ENCODE measurements at regions not wholly inside any gene's neighbourhood (a gene's known extent, or its start where the extent isn't known, plus 50 kb on each side); places are given as distances from the start of the nearest gene placed in this dataset.

DNA sequence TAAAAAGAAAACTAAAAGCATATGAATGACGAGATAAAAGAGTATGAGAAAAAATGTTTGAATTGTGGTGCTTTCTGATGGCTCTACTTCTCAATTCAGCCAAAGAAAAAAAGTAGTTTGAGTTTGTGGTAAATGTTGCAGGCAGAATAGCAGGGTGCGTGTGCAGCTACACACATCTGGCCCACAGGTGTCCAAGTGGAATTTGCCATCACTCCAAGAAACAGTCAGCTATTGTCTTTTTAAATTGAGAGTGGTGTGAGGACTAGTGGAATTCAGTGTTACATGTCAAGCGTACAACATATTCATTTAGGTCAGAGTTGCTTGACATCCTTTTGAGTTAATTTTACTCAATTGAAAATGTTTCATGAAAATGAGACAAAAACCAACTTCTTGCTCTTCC is 424.8 kb upstream of the MAD2L1 start:
- TF ChIP-seq, protein P1, sequence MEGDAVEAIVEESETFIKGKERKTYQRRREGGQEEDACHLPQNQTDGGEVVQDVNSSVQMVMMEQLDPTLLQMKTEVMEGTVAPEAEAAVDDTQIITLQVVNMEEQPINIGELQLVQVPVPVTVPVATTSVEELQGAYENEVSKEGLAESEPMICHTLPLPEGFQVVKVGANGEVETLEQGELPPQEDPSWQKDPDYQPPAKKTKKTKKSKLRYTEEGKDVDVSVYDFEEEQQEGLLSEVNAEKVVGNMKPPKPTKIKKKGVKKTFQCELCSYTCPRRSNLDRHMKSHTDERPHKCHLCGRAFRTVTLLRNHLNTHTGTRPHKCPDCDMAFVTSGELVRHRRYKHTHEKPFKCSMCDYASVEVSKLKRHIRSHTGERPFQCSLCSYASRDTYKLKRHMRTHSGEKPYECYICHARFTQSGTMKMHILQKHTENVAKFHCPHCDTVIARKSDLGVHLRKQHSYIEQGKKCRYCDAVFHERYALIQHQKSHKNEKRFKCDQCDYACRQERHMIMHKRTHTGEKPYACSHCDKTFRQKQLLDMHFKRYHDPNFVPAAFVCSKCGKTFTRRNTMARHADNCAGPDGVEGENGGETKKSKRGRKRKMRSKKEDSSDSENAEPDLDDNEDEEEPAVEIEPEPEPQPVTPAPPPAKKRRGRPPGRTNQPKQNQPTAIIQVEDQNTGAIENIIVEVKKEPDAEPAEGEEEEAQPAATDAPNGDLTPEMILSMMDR (conservative IDR thresholded peaks at IDR 0.05), result no peak
- TF ChIP-seq ZFX (IDR thresholded peaks at IDR 0.05), result no peak
